OCI-LY1 (cell line): ENCODE measurements at regions not wholly inside any gene's neighbourhood (a gene's known extent, or its start where the extent isn't known, plus 50 kb on each side); places are given as distances from the start of the nearest gene placed in this dataset.

Experiments used
- EZH2 ChIP-seq: fragments of 200-600 bp; sonication (generic), shearing (Covaris generic); IDR thresholded peaks from 2 replicates; pipeline ENCODE4 v1.8.0; 2017; ENCODE audit warnings: borderline replicate concordance, mixed run types, mild to moderate bottlenecking, antibody characterized with exemption, low read length, moderate library complexity, mixed read lengths
- TF ChIP-seq, protein P1 (sequence below): fragments of 200-600 bp; sonication (generic), shearing (Covaris generic); IDR thresholded peaks from 2 replicates; pipeline ENCODE4 v1.5.1; 2017; ENCODE audit warnings: mild to moderate bottlenecking, antibody characterized with exemption, low read length, moderate library complexity, mixed read lengths

GRCh38 chr3:86578071-86578470 lies 412.9 kb downstream of the VGLL3 start:
- TF ChIP-seq, protein P1, sequence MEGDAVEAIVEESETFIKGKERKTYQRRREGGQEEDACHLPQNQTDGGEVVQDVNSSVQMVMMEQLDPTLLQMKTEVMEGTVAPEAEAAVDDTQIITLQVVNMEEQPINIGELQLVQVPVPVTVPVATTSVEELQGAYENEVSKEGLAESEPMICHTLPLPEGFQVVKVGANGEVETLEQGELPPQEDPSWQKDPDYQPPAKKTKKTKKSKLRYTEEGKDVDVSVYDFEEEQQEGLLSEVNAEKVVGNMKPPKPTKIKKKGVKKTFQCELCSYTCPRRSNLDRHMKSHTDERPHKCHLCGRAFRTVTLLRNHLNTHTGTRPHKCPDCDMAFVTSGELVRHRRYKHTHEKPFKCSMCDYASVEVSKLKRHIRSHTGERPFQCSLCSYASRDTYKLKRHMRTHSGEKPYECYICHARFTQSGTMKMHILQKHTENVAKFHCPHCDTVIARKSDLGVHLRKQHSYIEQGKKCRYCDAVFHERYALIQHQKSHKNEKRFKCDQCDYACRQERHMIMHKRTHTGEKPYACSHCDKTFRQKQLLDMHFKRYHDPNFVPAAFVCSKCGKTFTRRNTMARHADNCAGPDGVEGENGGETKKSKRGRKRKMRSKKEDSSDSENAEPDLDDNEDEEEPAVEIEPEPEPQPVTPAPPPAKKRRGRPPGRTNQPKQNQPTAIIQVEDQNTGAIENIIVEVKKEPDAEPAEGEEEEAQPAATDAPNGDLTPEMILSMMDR, result no peak
- TF ChIP-seq EZH2, result no peak
